Tibial artery (tissue), 4 donors: ENCODE measurements at regions not wholly inside any gene's neighbourhood (a gene's known extent, or its start where the extent isn't known, plus 50 kb on each side); places are given as distances from the start of the nearest gene placed in this dataset.

Experiments
- DNase-seq, 2 donors: peaks; one replicate each; pipeline ENCODE4 v3.0.0-alpha.2; 2019
- H3K27ac ChIP-seq, 2 donors: fragments of 200-600 bp; sonication (generic) in 1 of 2; 1 replicate in 1 of 2; 2 replicates in 1 of 2; pipeline ENCODE4 v1.5.1; 2018 to 2019; ENCODE audit warnings: mild to moderate bottlenecking in 1 of 2
- H3K27me3 ChIP-seq, 2 donors: fragments of 200-600 bp; sonication (generic) in 1 of 2; one replicate each; pipeline versions ENCODE4 v1.5.1 to v1.6.0; 2016 to 2019
- H3K36me3 ChIP-seq, 3 donors: fragments of 200-600 bp; sonication (generic) in 2 of 3; one replicate each; pipeline ENCODE4 v1.5.1; 2016 to 2019; ENCODE audit warnings: mild to moderate bottlenecking in 2 of 3
- H3K4me1 ChIP-seq, 4 donors: fragments of 200-600 bp; sonication (generic) in 2 of 4; 1 replicate in 3 of 4; 2 replicates in 1 of 4; pipeline ENCODE4 v1.5.1; 2016 to 2019
- H3K4me3 ChIP-seq, 2 donors: fragments of 200-600 bp; sonication (generic) in 1 of 2; 1 replicate in 1 of 2; 2 replicates in 1 of 2; pipeline ENCODE4 v1.5.1; 2018 to 2019; ENCODE audit warnings: mild to moderate bottlenecking in 2 of 2
- H3K9me3 ChIP-seq, 3 donors: fragments of 200-600 bp; sonication (generic) in 1 of 3; one replicate each; pipeline ENCODE4 v1.5.1; 2016 to 2019
- intact Hi-C: fragments of 100-400 bp; cut with DNase I; formaldehyde crosslinking; loops from one replicate; pipeline ENCODE4 v1.15.0; 2023; ENCODE audit warnings: low total_unique reads
- TF ChIP-seq, protein P1 (sequence below), 2 experiments: fragments of 200-600 bp in 1 of 2; fragments of 450-650 bp in 1 of 2; IDR thresholded peaks; one replicate each; pipeline ENCODE4 v1.5.1; 2017 to 2019; ENCODE audit warnings: antibody characterized with exemption in 2 of 2, mild to moderate bottlenecking in 1 of 2, moderate library complexity in 1 of 2

DNA sequence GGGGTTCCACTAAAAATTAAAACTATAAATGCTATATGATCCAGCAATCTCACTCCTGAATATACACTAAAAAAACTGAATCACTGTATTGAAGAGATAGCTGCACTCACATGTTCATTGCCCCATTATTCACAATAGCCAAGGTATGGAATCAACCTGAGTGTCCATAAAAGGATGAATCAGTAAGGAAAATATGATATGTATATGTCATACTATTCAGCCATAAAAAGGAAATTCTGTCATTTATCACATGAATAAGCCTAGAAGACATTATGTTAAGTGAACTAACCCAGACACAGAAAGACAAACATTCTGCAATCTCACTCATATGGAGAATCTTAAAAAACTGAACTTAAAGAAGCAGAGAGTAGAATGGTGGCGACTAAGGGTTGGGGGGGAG lies 1376.2 kb upstream of the CDH9 start:
- TF ChIP-seq, protein P1, sequence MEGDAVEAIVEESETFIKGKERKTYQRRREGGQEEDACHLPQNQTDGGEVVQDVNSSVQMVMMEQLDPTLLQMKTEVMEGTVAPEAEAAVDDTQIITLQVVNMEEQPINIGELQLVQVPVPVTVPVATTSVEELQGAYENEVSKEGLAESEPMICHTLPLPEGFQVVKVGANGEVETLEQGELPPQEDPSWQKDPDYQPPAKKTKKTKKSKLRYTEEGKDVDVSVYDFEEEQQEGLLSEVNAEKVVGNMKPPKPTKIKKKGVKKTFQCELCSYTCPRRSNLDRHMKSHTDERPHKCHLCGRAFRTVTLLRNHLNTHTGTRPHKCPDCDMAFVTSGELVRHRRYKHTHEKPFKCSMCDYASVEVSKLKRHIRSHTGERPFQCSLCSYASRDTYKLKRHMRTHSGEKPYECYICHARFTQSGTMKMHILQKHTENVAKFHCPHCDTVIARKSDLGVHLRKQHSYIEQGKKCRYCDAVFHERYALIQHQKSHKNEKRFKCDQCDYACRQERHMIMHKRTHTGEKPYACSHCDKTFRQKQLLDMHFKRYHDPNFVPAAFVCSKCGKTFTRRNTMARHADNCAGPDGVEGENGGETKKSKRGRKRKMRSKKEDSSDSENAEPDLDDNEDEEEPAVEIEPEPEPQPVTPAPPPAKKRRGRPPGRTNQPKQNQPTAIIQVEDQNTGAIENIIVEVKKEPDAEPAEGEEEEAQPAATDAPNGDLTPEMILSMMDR (IDR thresholded peaks at IDR 0.05): no peak
- no peaks in the 10 kb centered on the region for H3K27me3 ChIP-seq
- DNase-seq: no peak
- no peaks in the 10 kb centered on the region for H3K4me1 ChIP-seq
- no peak overlapping the region for H3K4me3 ChIP-seq
- H3K36me3 ChIP-seq: no peaks in the 10 kb centered on the region
- H3K9me3 ChIP-seq: no peaks in the 10 kb centered on the region
- H3K27ac ChIP-seq: no peak overlapping the region
- intact Hi-C loops: no loop called here

DNA sequence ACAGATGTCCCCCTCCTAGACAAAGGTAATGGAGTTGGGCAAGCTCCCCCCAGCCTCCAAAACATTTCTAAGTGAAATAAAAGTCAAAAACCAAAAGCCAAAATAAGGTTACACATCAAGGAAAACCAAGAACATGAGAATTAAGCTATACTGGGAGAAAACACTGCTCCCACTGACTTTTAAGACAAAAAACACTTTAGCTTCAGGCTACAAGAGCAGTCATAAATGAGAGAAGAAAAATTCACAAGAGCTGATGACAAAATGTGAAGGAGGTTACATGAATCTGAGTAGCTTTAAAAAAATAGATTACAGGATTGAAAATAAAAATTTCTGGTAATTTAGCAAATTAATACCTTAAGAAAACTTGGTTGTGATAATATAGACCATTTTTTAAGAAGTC lies 1370.3 kb upstream of the CDH9 start:
- no peak for DNase-seq
- intact Hi-C loops: no loop called here
- Histone ChIP-seq H3K4me1 (peaks cover 0 to 14% (median 0%) of the 10 kb centered on the region in 4 donors), H3K36me3 (no peaks in the 10 kb centered on the region), H3K27ac (no peak overlapping the region), H3K27me3 (no peaks in the 10 kb centered on the region), H3K4me3 (no peak overlapping the region), H3K9me3 (no peaks in the 10 kb centered on the region)
- TF ChIP-seq, protein P1 (IDR thresholded peaks at IDR 0.05): no peak

DNA sequence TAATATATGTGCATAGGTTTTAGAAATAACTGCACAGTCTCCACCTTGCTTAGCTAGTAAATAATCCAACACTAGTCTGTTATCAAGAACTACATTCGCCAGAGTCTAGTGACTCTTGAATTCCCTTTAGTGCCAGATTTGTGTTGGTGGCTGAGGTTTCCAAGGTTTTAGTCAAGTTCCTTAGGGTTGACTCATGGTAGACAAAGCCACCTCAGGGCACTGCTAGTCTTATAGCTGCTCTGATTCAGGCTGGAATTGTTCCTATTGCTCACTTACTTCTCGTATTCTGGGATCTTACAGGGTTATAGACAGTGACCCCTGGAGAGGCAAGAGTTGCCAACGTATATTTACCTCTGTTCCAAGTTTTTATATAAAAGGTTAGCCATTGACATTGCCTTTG lies 1369.8 kb upstream of the CDH9 start:
- intact Hi-C loops: no loop called here
- TF ChIP-seq, protein P1 (IDR thresholded peaks at IDR 0.05): no peak
- no peaks in the 10 kb centered on the region for H3K9me3 ChIP-seq

DNA sequence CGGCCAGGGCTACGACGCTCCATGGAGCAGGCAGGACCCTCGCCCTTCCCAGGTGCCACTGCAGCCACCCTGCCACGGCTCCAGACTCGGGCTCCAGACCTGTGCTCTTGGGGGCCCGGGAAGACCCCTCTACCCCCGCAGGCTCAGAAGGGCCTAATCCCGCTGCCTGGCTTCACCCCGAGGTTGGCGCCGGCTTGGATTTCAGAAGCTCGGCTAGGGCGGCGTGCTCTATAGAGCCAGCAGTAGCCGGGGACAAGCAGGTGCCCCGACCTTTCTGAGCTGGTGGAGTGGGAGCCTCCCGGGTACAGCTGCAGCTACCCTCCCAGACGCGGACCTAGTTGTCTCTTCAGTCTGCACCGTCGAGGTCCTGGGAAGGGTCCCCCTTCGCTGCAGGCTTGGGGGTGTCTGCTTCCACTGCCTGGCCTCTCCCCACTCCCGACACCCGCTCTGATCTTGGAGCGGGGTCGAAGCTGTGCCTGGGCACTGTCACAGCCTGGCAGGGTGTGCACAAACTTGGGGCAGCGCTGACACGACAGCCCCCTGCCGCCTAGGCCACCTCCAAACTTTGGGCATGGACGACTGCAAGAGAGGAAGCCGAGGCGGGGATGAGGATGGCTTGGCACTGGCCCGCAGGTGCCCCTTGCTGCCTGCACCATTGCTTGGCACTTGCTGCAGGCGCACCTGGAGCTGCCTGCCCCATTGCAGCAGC lies 1366.1 kb upstream of the CDH9 start:
- Histone ChIP-seq H3K4me3 (no peak overlapping the region), H3K27me3 (no peaks in the 10 kb centered on the region), H3K36me3 (no peaks in the 10 kb centered on the region), H3K27ac (no peak overlapping the region), H3K9me3 (no peaks in the 10 kb centered on the region), H3K4me1 (peaks cover 0 to 29% (median 2%) of the 10 kb centered on the region in 4 donors)
- TF ChIP-seq, protein P1 (IDR thresholded peaks at IDR 0.05): no peak
- no peak for DNase-seq
- intact Hi-C loops: no loop called here

More for the DNA sequence above, 1369.8 kb upstream of the CDH9 start:
- Histone ChIP-seq H3K4me1 (peaks cover 0 to 14% (median 0%) of the 10 kb centered on the region in 4 donors), H3K27ac (no peak overlapping the region), H3K36me3 (no peaks in the 10 kb centered on the region), H3K27me3 (no peaks in the 10 kb centered on the region), H3K4me3 (no peak overlapping the region)
- DNase-seq: no peak

DNA sequence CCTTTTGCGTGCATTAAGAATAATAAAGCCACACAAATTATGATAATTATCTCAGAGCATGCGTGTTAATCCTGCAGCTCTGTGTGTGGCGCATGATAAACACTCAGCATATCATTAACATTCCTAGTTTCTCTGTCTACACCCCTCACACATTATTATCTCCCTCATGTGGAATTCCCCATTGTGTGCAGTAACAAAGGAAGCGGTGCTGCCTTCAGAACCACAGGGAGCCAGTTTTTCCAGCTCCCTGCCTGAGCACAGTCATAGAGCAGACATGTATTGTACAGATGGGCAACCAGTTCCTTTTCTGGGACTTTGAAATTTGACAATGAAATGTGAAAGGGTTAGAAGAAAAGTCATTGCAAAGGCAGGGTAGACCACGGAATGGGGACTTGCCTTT lies 1365.5 kb upstream of the CDH9 start:
- no peaks in the 10 kb centered on the region for H3K36me3 ChIP-seq
- no peak overlapping the region for H3K27ac ChIP-seq
- no peak for DNase-seq
- intact Hi-C loops: no loop called here
- peaks cover 0 to 32% (median 2%) of the 10 kb centered on the region in 4 donors for H3K4me1 ChIP-seq
- no peaks in the 10 kb centered on the region for H3K27me3 ChIP-seq
- H3K9me3 ChIP-seq: no peaks in the 10 kb centered on the region
- no peak overlapping the region for H3K4me3 ChIP-seq
- TF ChIP-seq, protein P1 (IDR thresholded peaks at IDR 0.05): no peak
